ENCODE measurements at regions not wholly inside any gene's neighbourhood (a gene's known extent, or its start where the extent isn't known, plus 50 kb on each side); places are given as distances from the start of the nearest gene placed in this dataset.
"Not testable (repeated sequence)": the region's sequence is repeated elsewhere in the genome, so short reads cannot be mapped to it uniquely, and the experiment has no call there.

DNA sequence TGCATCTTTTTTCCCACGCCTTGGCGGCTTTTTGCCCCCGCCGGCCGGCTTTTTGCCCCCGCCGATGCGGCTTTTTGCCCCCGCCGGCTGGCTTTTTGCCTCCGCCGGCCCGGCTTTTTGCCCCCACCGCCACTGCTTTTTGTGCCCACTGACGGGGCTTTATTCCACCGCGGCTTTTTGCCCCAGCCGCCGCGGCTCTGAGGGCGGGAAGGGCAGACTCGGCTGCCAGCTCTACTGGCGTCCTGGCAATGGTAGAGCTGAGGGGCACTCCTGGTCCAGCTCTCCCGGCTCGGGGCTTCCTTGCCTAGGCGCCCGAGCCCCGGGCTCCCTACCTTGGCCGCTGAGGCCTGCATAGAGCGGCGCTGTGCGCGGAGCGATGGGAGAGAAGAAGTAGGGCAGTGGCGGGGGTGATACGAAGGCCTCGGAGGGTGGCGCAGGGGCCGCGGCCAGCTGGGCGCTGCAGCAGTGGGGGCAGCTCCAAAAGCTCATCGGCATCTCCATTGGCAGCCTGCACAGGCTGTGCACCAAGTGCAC, 591.4 kb downstream of the TP53TG3F start:
- no peak overlapping the region for H3K4me3 Mint-ChIP-seq
- H3K27me3 Mint-ChIP-seq (ENCODE audit: low read depth) = no peaks in the 10 kb centered on the region
- no peaks in the 10 kb centered on the region for H3K36me3 Mint-ChIP-seq (ENCODE audit: insufficient read depth)
- H3K9me3 Mint-ChIP-seq = peaks cover 35% of the 10 kb centered on the region
- ATAC-seq (no peak), DNase-seq (no peak)
- H3K4me1 Mint-ChIP-seq (ENCODE audit: low read depth) = no peaks in the 10 kb centered on the region

DNA sequence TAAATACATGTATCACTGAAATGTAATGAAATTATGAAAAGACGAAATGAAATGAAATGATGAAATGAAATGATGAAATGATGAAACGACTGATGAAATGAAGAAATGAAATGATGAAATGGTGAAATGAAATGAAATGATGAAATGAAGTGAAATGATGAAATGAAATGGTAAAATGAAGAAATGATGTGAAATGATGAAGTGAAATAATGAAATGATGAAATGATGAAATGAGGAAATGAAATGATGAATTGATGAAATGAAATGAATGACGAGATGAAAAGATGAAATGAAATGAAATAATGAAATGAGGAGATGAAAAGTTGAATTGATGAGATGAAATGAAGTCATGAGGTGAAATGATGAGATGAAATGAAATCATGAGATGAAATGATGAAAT, 594.7 kb downstream of the TP53TG3F start:
- Mint-ChIP-seq H3K4me1 (ENCODE audit: low read depth) (no peaks in the 10 kb centered on the region), H3K27me3 (ENCODE audit: low read depth) (no peaks in the 10 kb centered on the region), H3K9me3 (peaks cover 22% of the 10 kb centered on the region), H3K4me3 (no peak overlapping the region), H3K36me3 (ENCODE audit: insufficient read depth) (no peaks in the 10 kb centered on the region)
- ATAC-seq (no peak), DNase-seq (no peak)

DNA sequence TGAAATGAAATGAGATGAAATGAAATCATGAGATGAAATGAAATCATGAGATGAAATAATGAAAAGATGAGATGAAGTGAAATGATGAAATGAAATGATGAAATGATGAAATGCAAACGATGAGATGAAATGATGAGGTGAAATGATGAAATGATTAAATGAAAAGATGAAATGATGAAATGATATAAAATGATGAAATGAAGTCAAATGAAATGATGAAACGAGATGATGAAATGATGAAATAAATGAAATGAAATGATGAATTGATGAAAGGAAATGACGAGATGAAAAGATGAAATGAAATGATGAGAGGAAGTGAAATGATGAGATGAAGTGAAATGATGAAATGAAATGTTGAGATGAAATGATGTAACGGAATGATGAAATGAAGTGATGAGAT, 595.6 kb downstream of the TP53TG3F start:
- H3K4me3 Mint-ChIP-seq = no peak overlapping the region
- no peaks in the 10 kb centered on the region for H3K27me3 Mint-ChIP-seq (ENCODE audit: low read depth)
- no peaks in the 10 kb centered on the region for H3K4me1 Mint-ChIP-seq (ENCODE audit: low read depth)
- no peaks in the 10 kb centered on the region for H3K36me3 Mint-ChIP-seq (ENCODE audit: insufficient read depth)
- H3K9me3 Mint-ChIP-seq = peaks cover 18% of the 10 kb centered on the region
- no peak for DNase-seq
- ATAC-seq = no peak

DNA sequence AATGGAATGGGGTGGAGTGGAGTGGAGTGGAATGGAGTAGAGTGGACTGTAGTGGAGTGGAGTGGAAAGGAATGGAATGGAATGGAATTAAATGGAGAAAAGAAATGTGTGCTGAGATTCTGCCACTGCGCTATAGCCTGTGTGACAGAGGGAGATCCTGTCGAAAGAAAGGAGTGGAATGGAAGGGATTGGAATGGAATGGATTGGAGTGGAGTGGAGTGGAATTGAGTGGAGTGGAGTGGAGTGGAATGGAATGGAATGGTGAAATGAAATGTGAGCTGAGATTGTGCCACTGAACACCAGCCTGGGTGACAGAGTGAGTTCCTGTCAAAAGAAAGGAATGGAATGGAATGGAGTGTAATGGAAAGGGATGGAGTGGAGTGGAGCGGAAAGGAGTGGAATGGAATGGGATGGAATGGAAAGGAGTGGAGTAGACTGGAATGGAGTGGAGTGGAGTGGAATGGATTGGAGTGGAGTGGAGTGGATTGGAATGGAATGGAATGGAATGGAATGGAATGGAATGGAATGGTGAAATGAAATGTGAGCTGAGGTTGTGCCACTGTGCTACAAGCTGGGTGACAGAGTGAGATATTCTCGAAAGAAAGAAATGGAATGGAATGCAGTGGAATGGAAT, 603.3 kb downstream of the TP53TG3F start:
- not testable (repeated sequence) for H3K4me1 Mint-ChIP-seq (ENCODE audit: low read depth); H3K36me3 Mint-ChIP-seq (ENCODE audit: insufficient read depth); H3K27me3 Mint-ChIP-seq (ENCODE audit: low read depth); DNase-seq; H3K4me3 Mint-ChIP-seq
- peaks cover 41% of the 10 kb centered on the region for H3K9me3 Mint-ChIP-seq
- peak in 1 of 2 donors; percentile 7 for ATAC-seq

DNA sequence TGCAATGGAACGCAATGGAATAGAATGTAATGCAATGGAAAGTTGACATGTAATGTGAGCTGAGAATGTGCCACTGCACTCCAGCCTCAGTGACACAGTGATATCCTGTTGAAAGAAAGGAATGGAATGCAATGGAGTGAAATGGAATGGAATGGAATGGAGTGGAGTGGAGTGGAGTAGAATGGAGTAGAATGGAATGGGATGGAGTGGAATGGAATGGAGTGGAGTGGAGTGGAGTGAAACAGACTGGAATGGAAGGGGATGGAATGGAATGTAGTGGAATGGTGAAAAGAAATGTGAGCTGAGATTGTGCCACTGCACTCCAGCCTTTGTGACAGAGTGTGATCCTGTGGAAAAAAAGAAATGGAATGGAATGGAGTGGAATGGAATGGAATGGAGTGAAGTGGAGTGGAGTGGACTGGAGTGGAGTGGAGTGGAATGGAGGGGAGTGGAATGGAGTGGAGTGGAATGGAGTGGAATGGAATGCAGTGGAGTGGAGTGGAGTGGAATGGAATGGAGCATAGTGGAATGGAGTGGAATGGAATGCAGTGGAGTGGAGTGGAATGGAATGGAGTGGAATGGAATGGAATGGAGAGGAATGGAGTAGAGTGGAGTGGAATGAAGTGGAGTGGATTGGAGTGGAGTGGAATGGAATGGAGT, 604.2 kb downstream of the TP53TG3F start:
- H3K27me3 Mint-ChIP-seq (ENCODE audit: low read depth); DNase-seq; ATAC-seq; H3K4me1 Mint-ChIP-seq (ENCODE audit: low read depth); H3K36me3 Mint-ChIP-seq (ENCODE audit: insufficient read depth); H3K4me3 Mint-ChIP-seq: not testable (repeated sequence)
- H3K9me3 Mint-ChIP-seq = peaks cover 44% of the 10 kb centered on the region

DNA sequence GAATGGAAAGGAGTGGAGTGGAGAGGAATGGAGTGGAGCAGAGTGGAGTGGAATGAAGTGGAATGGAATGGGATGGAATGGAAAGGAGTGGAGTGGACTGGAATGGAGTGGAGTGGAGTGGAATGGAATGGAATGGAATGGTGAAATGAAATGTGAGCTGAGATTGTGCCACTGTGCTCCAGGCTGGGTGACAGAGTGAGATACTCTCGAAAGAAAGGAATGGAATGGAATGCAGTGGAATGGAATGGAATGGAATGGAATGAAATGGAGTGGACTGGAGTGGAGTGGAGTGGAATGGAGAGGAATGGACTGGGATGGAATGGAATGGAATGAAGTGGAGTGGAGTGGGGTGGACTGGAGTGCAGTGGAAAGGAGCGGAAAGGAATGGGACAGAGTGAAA, 605.2 kb downstream of the TP53TG3F start:
- not testable (repeated sequence) for DNase-seq; H3K36me3 Mint-ChIP-seq (ENCODE audit: insufficient read depth); H3K4me1 Mint-ChIP-seq (ENCODE audit: low read depth); H3K27me3 Mint-ChIP-seq (ENCODE audit: low read depth); H3K4me3 Mint-ChIP-seq; ATAC-seq
- H3K9me3 Mint-ChIP-seq = peaks cover 46% of the 10 kb centered on the region

DNA sequence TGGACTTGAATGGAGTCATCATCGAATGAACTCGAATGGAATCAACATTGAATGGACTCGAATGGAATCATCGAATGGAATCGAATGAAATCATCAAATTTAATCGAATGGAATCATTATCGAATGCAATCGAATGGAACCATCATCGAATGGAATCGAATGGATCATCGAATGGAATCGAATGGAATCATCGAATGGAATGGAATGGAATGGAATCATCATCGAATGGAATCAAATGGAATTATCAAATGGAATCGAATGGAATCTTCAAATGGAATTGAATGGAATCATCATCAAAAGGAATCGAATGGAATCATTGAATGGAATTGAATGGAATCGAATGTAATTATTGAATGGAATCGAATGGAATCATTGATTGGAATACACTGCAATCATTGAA, 610.3 kb downstream of the TP53TG3F start:
- H3K36me3 Mint-ChIP-seq (ENCODE audit: insufficient read depth); H3K4me1 Mint-ChIP-seq (ENCODE audit: low read depth); ATAC-seq; H3K4me3 Mint-ChIP-seq; DNase-seq; H3K27me3 Mint-ChIP-seq (ENCODE audit: low read depth): not testable (repeated sequence)
- H3K9me3 Mint-ChIP-seq = peaks cover 23% of the 10 kb centered on the region

DNA sequence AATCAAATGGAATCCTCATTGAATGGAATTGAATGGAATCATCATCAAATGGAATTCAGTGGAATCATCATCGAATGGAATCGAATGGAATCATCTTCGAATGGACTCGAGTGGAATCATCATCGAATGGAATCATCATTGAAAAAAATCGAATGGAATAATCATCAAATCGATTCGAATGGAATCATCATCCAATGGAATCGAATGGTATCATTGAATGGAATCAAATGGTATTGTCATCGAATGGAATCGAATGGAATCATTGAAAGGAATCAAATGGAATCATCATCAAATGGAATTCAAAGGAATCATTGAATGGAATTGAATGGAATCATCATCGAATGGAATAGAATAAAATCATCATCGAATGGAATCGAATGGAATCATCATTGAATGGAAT, 619.3 kb downstream of the TP53TG3F start:
- Mint-ChIP-seq H3K36me3 (ENCODE audit: insufficient read depth) (peaks cover 7% of the 10 kb centered on the region), H3K4me3 (no peak overlapping the region), H3K27me3 (ENCODE audit: low read depth) (no peaks in the 10 kb centered on the region), H3K4me1 (ENCODE audit: low read depth) (no peaks in the 10 kb centered on the region), H3K9me3 (peaks cover 59% of the 10 kb centered on the region)
- no peak for ATAC-seq
- DNase-seq = no peak

DNA sequence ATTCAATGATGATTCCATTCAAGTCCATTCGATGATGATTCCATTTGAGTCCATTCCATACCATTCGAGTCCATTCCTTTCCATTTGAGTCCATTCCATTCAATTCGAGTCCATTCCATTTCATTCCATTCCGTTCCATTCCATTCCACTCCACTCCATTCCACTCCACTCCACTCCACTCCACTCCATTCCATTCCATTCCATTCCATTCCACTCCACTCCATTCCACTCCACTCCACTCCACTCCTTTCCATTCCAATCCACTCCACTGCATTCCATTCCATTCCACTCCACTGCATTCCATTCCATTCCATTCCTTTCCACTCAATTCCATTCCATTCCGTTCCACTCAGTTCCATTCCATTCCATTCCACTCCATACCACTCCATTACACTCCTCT, 625.6 kb downstream of the TP53TG3F start:
- not testable (repeated sequence) for H3K4me1 Mint-ChIP-seq (ENCODE audit: low read depth); ATAC-seq; H3K36me3 Mint-ChIP-seq (ENCODE audit: insufficient read depth); H3K4me3 Mint-ChIP-seq; H3K27me3 Mint-ChIP-seq (ENCODE audit: low read depth); DNase-seq
- peaks cover 69% of the 10 kb centered on the region for H3K9me3 Mint-ChIP-seq

DNA sequence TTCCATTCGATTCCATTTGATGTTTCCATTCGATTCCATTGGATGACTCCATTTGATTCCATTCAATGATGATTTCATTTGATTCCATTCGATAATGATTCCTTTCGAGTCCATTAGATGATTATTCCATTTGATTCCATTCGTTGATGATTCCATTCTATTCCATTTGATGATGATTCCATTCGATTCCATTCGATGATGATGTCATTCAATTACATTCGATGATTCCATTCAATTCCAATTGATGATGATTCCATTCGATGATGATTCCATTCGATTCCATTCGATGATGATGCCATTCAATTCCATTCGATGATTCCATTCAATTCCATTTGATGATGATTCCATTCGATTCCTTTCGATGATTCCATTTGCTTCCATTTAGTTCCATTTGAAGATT, 635.6 kb downstream of the TP53TG3F start:
- DNase-seq; H3K4me1 Mint-ChIP-seq (ENCODE audit: low read depth); H3K27me3 Mint-ChIP-seq (ENCODE audit: low read depth); H3K4me3 Mint-ChIP-seq; H3K36me3 Mint-ChIP-seq (ENCODE audit: insufficient read depth); ATAC-seq: not testable (repeated sequence)
- peaks cover 66% of the 10 kb centered on the region for H3K9me3 Mint-ChIP-seq

DNA sequence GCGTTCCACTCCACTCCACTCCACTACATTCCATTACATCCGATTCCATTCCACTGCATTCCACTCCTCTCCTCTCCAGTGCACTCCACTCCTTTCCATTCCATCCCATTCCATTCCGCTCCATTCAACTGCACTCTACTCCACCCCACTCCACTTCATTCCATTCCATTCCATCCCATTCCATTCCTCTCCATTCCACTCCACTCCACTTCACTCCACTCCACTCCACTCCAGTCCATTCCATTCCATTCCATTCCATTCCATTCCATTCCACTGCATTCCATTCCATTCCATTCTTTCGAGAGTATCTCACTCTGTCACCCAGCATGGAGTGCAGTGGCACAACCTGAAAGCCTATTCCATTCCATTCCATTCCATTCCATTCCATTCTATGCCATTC, 637.5 kb downstream of the TP53TG3F start:
- not testable (repeated sequence) for H3K27me3 Mint-ChIP-seq (ENCODE audit: low read depth); H3K4me3 Mint-ChIP-seq; DNase-seq; H3K4me1 Mint-ChIP-seq (ENCODE audit: low read depth); ATAC-seq; H3K36me3 Mint-ChIP-seq (ENCODE audit: insufficient read depth)
- peaks cover 52% of the 10 kb centered on the region for H3K9me3 Mint-ChIP-seq

DNA sequence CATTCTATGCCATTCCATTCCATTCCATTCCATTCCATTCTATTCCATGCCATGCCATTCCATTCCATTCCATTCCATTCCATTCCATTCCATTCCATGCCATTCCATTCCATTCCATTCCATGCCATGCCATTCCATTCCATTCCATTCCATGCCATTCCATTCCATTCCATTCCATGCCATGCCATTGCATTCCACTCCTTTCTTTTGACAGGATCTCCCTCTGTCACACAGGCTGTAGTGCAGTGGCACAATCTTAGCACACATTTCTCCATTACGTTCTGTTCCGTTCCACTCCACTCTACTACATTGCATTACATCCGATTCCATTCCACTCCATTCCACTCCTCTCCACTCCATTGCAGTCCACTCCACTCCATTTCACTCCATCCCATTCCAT, 637.9 kb downstream of the TP53TG3F start:
- DNase-seq = not testable (repeated sequence)

DNA sequence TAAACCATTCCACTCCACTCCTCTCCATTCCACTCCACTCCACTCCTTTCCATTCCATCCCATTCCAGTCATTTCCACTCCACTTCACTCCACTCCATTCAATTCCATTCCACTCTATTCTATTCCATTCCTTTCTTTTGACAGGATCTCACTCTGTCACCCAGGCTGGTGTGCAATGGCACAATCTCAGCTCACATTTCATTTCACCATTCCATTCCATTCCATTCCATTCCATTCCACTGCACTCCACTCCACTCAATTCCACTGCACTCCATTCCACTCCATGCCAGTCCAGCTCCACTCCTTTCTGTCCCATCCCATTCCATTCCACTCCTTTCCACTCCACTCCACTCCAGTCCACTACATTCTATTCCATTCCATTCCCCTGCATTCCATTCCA, 638.6 kb downstream of the TP53TG3F start:
- DNase-seq; H3K4me3 Mint-ChIP-seq; H3K4me1 Mint-ChIP-seq (ENCODE audit: low read depth); ATAC-seq; H3K36me3 Mint-ChIP-seq (ENCODE audit: insufficient read depth); H3K27me3 Mint-ChIP-seq (ENCODE audit: low read depth): not testable (repeated sequence)
- peaks cover 45% of the 10 kb centered on the region for H3K9me3 Mint-ChIP-seq

More for the DNA sequence above, 637.9 kb downstream of the TP53TG3F start:
- H3K27me3 Mint-ChIP-seq (ENCODE audit: low read depth); H3K36me3 Mint-ChIP-seq (ENCODE audit: insufficient read depth); H3K4me1 Mint-ChIP-seq (ENCODE audit: low read depth); ATAC-seq; H3K4me3 Mint-ChIP-seq: not testable (repeated sequence)
- H3K9me3 Mint-ChIP-seq = peaks cover 48% of the 10 kb centered on the region

DNA sequence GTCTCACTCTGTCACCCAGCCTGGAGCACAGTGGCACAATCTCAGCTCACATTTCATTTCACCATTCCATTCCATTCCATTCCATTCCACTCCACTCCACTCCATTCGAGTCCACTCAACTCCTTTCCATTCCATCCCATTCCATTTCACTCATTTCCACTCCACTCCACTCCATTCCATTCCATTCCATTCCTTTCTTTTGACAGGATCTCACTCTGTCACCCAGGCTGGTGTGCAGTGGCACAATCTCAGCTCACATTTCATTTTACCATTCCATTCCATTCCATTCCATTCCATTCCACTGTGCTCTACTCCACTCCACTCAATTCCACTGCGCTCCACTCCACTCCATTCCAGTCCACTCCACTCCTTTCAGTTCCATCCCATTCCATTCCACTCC, 639.6 kb downstream of the TP53TG3F start:
- H3K4me1 Mint-ChIP-seq (ENCODE audit: low read depth); H3K27me3 Mint-ChIP-seq (ENCODE audit: low read depth); H3K4me3 Mint-ChIP-seq; DNase-seq; H3K36me3 Mint-ChIP-seq (ENCODE audit: insufficient read depth); ATAC-seq: not testable (repeated sequence)
- H3K9me3 Mint-ChIP-seq = peaks cover 51% of the 10 kb centered on the region

All from activated T-cell treated with anti-CD3 and anti-CD28 coated beads, Interleukin-2, amount 50 U/mL, for 4 hours (primary cell).